Retinal pigment epithelial cell (primary cell): ENCODE measurements at regions not wholly inside any gene's neighbourhood (a gene's known extent, or its start where the extent isn't known, plus 50 kb on each side); places are given as distances from the start of the nearest gene placed in this dataset.
A peak's percentile ranks its signal among the peaks of the same experiment; 100 is the strongest.

Experiments used
- DNase-seq: peaks from one replicate; pipeline ENCODE4 v3.0.0-alpha.2; 2010; ENCODE audit warnings: low read depth
- H3K4me3 ChIP-seq: 2 replicates; pipeline ENCODE4 v1.5.1; 2011; ENCODE audit warnings: mild to moderate bottlenecking, low read length, control low read depth, moderate library complexity
- CTCF ChIP-seq: conservative IDR thresholded peaks from 2 replicates; pipeline ENCODE4 v1.5.1; 2011; ENCODE audit warnings: low read depth, low read length, control low read depth, inconsistent platforms

GRCh38 chr15:62607643-62608042 is 434.9 kb upstream of the TPM1 start:
- DNase-seq = no peak
- no peak overlapping the region for H3K4me3 ChIP-seq
- no peak for TF ChIP-seq CTCF

- no peak for DNase-seq
These were observed 434.2 kb upstream of the TPM1 start for GRCh38 chr15:62608369-62608768.

GRCh38 chr15:62610265-62610869 is 432.2 kb upstream of the TPM1 start:
- TF ChIP-seq CTCF = no peak
- no peak for DNase-seq
- H3K4me3 ChIP-seq = no peak overlapping the region

More at GRCh38 chr15:62608369-62608768, 434.2 kb upstream of the TPM1 start:
- no peak for TF ChIP-seq CTCF
- H3K4me3 ChIP-seq = no peak overlapping the region

GRCh38 chr15:62611002-62611401 is 431.5 kb upstream of the TPM1 start:
- no peak for DNase-seq
- H3K4me3 ChIP-seq = no peak overlapping the region
- no peak for TF ChIP-seq CTCF

GRCh38 chr15:62612183-62612733 is 430.3 kb upstream of the TPM1 start:
- no peak for TF ChIP-seq CTCF
- H3K4me3 ChIP-seq = no peak overlapping the region
- no peak for DNase-seq

GRCh38 chr15:62612771-62613170 is 429.8 kb upstream of the TPM1 start:
- peak; percentile 61 for DNase-seq
- no peak for TF ChIP-seq CTCF
- no peak overlapping the region for H3K4me3 ChIP-seq

- no peak for TF ChIP-seq CTCF
- no peak overlapping the region for H3K4me3 ChIP-seq
These were observed 425.8 kb upstream of the TPM1 start for GRCh38 chr15:62616746-62617145.

More at GRCh38 chr15:62616746-62617145, 425.8 kb upstream of the TPM1 start:
- no peak for DNase-seq
